ENCODE measurements at regions not wholly inside any gene's neighbourhood (a gene's known extent, or its start where the extent isn't known, plus 50 kb on each side); places are given as distances from the start of the nearest gene placed in this dataset.
"Not testable (repeated sequence)": the region's sequence is repeated elsewhere in the genome, so short reads cannot be mapped to it uniquely, and the experiment has no call there.

DNA sequence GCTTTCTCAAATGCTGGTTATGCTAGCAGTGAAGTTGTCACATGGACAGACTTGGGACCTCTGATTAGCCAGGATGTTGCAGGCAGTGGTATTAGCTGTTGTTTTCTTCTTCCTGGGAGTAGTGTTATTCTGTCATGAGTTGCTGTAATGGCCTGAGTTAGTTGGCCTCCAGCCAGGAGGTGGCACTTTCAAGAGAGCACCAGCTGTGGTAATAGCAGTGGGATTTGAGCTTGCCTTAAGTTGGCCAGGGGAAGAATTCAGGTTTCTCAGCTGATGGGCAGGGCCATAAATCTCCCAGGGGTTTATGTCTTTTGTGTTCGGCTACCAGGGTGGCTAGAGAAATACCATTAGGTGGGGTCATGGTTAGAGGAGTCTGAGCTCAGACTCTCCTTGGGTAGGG lies 132.6 kb downstream of the GLUD2 start:
- ChIA-PET CTCF (no interaction called here), POLR2A (no interaction called here)
- no peaks in the 10 kb centered on the region for H3K9me3 Mint-ChIP-seq
- no peak for TF ChIP-seq CTCF (IDR thresholded peaks at IDR 0.05)
- H3K36me3 ChIP-seq (ENCODE audit: insufficient read depth, low read length): no peaks in the 10 kb centered on the region
- H3K27ac Mint-ChIP-seq: no peak overlapping the region
- intact Hi-C loops (cut with DNase I, micrococcal nuclease): no loop called here
- ATAC-seq (ENCODE audit: poor library complexity) (no peak), DNase-seq (no peak)
- no peak overlapping the region for H3K4me3 ChIP-seq (ENCODE audit: low read length)
- H3K9me3 ChIP-seq (ENCODE audit: control insufficient read depth in 1 of 2, insufficient read depth in 1 of 2, low read length in 2 of 2): no peaks in the 10 kb centered on the region
- H3K27me3 ChIP-seq (ENCODE audit: control insufficient read depth in 1 of 2, insufficient read depth in 2 of 2, low read length in 2 of 2): no peaks in the 10 kb centered on the region
- no peaks in the 10 kb centered on the region for H3K27me3 Mint-ChIP-seq
- H3K27ac ChIP-seq (ENCODE audit: low read depth in 1 of 2, low read length in 2 of 2): no peak overlapping the region
- H3K4me1 Mint-ChIP-seq (ENCODE audit: low read depth): no peaks in the 10 kb centered on the region
- no peaks in the 10 kb centered on the region for H3K36me3 Mint-ChIP-seq (ENCODE audit: low read depth)
- no peak overlapping the region for H3K4me3 Mint-ChIP-seq
- H3K4me1 ChIP-seq (ENCODE audit: insufficient read depth, low read length): no peaks in the 10 kb centered on the region

DNA sequence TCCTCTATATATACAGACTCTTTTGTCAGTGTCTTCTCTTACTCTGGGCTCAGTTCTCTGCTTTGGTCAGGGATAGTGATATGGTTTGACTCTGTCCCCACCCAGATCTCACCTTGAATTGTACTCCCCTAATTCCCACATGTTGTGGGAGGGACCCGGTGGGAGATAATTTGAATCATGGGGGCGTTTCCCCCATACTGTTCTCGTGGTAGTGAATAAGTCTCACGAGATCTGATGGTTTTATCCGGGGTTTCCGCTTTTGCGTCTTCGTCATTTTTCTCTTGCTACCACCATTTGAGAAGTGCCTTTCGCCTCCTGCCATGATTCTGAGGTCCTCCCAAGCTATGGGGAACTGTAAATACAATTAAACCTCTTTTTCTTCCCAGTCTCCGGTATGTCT lies 144.4 kb downstream of the GLUD2 start:
- H3K9me3 Mint-ChIP-seq: no peaks in the 10 kb centered on the region
- H3K27ac Mint-ChIP-seq: no peak overlapping the region
- Histone ChIP-seq H3K4me3 (ENCODE audit: low read length) (no peak overlapping the region), H3K27ac (ENCODE audit: low read depth in 1 of 2, low read length in 2 of 2) (no peak overlapping the region), H3K9me3 (ENCODE audit: control insufficient read depth in 1 of 2, insufficient read depth in 1 of 2, low read length in 2 of 2) (no peaks in the 10 kb centered on the region), H3K36me3 (ENCODE audit: insufficient read depth, low read length) (no peaks in the 10 kb centered on the region), H3K4me1 (ENCODE audit: insufficient read depth, low read length) (no peaks in the 10 kb centered on the region), H3K27me3 (ENCODE audit: control insufficient read depth in 1 of 2, insufficient read depth in 2 of 2, low read length in 2 of 2) (no peaks in the 10 kb centered on the region)
- no peaks in the 10 kb centered on the region for H3K27me3 Mint-ChIP-seq
- intact Hi-C loops (cut with DNase I, micrococcal nuclease): no loop called here
- H3K4me1 Mint-ChIP-seq (ENCODE audit: low read depth): no peaks in the 10 kb centered on the region
- TF ChIP-seq CTCF (IDR thresholded peaks at IDR 0.05): no peak
- DNase-seq: no peak
- ChIA-PET POLR2A (no interaction called here), CTCF (no interaction called here)
- no peaks in the 10 kb centered on the region for H3K36me3 Mint-ChIP-seq (ENCODE audit: low read depth)
- H3K4me3 Mint-ChIP-seq: no peak overlapping the region
- ATAC-seq (ENCODE audit: poor library complexity): no peak

- no peaks in the 10 kb centered on the region for H3K9me3 Mint-ChIP-seq
- no peak overlapping the region for H3K27ac Mint-ChIP-seq
- no peaks in the 10 kb centered on the region for H3K4me1 Mint-ChIP-seq (ENCODE audit: low read depth)
- CTCF ChIA-PET: no interaction called here
- Histone ChIP-seq H3K4me1 (ENCODE audit: insufficient read depth, low read length) (no peaks in the 10 kb centered on the region), H3K36me3 (ENCODE audit: insufficient read depth, low read length) (no peaks in the 10 kb centered on the region), H3K4me3 (ENCODE audit: low read length) (no peak overlapping the region), H3K27ac (ENCODE audit: low read depth in 1 of 2, low read length in 2 of 2) (no peak overlapping the region), H3K27me3 (ENCODE audit: control insufficient read depth in 1 of 2, insufficient read depth in 2 of 2, low read length in 2 of 2) (no peaks in the 10 kb centered on the region), H3K9me3 (ENCODE audit: control insufficient read depth in 1 of 2, insufficient read depth in 1 of 2, low read length in 2 of 2) (no peaks in the 10 kb centered on the region)
- ATAC-seq (ENCODE audit: poor library complexity): no peak
- no peak overlapping the region for H3K4me3 Mint-ChIP-seq
- no peak for DNase-seq
- H3K27me3 Mint-ChIP-seq: no peaks in the 10 kb centered on the region
- no peaks in the 10 kb centered on the region for H3K36me3 Mint-ChIP-seq (ENCODE audit: low read depth)
- intact Hi-C loops (cut with DNase I, micrococcal nuclease): no loop called here
- POLR2A ChIA-PET: no interaction called here
- no peak for TF ChIP-seq CTCF (IDR thresholded peaks at IDR 0.05)
These were observed 148.3 kb downstream of the GLUD2 start for GRCh38 chrX:121195719-121196118.

- DNase-seq; CTCF ChIA-PET; H3K4me3 ChIP-seq (ENCODE audit: low read length); H3K4me3 Mint-ChIP-seq; intact Hi-C loops (cut with DNase I, micrococcal nuclease); H3K27ac Mint-ChIP-seq; H3K4me1 ChIP-seq (ENCODE audit: insufficient read depth, low read length); H3K36me3 Mint-ChIP-seq (ENCODE audit: low read depth); POLR2A ChIA-PET; H3K9me3 Mint-ChIP-seq; ATAC-seq (ENCODE audit: poor library complexity); H3K27me3 ChIP-seq (ENCODE audit: control insufficient read depth in 1 of 2, insufficient read depth in 2 of 2, low read length in 2 of 2); H3K4me1 Mint-ChIP-seq (ENCODE audit: low read depth); H3K27me3 Mint-ChIP-seq; H3K36me3 ChIP-seq (ENCODE audit: insufficient read depth, low read length); H3K9me3 ChIP-seq (ENCODE audit: control insufficient read depth in 1 of 2, insufficient read depth in 1 of 2, low read length in 2 of 2); H3K27ac ChIP-seq (ENCODE audit: low read depth in 1 of 2, low read length in 2 of 2): not testable (repeated sequence)
These were observed 149.5 kb downstream of the GLUD2 start for GRCh38 chrX:121196872-121197444.
